Activated CD4-positive, alpha-beta T cell treated with anti-CD3 and anti-CD28 coated beads for 48 hours (primary cell): ENCODE measurements at regions not wholly inside any gene's neighbourhood (a gene's known extent, or its start where the extent isn't known, plus 50 kb on each side); places are given as distances from the start of the nearest gene placed in this dataset.
"Not testable (repeated sequence)": the region's sequence is repeated elsewhere in the genome, so short reads cannot be mapped to it uniquely, and the experiment has no call there.

Source experiments
- DNase-seq: peaks from one replicate; pipeline ENCODE4 v3.0.0-alpha.2; 2020

DNA sequence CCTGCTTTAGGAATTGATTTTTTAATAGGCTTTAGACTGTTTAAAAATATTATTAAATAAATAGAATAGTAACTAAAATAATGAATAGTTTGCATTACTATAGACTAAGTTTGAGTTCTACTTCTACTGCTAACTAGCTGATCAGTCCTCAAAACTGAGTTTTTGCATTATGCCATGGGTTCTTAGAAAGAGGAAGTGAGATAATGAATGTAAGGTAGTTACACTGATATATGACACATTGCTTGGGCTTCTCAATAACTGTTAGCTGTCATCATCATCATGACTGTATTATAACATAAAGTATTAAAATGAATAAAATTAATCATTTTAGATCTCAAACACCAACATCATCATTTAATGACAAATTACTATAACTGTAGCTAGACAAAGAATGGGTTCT, 949.7 kb downstream of the TRHDE start:
- no peak for DNase-seq

DNA sequence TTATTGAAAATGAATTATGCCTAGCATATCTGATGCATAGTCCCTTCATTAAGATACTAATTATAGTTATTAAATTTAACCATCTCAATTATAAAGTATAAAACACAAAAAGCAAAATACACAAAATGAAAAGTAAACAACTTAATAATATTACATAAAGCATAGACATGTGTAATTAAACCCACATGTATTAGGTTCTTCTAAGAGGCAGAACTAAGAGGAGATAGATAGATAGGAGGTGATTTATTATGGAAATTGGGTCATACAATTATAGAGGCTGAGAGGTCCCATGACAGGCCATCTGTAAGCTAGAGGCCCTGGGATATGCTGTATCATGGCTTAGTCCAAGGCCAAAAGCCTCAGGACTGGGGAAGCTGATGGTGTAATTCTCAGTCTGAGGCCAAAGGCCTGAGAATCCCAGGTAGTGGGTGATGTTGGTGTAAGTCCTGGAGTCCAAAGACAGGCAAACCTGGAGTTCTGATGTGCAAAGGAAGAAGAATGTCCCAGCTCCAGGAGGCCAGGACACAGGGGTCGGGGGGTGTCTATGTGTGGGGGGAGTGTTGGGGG, 953.3 kb downstream of the TRHDE start:
- DNase-seq = no peak

DNA sequence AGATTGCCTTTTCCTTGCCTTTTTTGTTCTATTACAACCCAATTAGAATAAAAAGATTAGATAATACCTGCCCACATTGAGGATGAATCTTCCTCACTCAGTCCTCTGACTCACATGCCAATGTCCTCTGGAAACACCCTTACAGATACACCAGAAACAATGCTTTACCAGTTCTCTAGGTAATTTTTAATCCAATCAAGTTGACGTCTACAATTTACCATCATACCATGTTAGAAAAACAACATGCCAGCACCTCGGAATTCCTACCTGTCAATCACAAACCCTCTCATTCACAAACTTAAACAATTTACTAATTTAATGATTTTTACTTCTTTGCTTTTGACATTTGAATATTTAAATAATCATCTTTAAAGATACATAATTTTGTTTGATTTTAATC, 953.8 kb downstream of the TRHDE start:
- no peak for DNase-seq

DNA sequence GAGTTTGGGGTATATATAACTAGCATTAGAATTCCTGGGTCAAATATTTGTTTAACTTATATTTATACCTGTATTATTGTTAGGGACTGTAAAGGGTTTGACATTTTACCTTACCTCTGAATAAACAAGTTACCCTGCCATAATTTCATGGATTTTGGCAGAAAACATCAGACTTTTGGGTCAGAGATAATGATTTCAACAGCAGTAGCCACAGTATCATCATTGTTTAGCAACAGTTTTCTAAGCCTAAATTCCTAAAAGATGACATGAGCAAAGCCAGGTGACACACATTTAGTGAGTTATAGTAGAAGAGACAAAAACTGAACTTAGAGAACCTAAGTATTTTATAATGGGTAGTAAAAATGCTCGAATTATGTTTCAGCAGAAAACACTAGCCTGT, 954.4 kb downstream of the TRHDE start:
- no peak for DNase-seq

DNA sequence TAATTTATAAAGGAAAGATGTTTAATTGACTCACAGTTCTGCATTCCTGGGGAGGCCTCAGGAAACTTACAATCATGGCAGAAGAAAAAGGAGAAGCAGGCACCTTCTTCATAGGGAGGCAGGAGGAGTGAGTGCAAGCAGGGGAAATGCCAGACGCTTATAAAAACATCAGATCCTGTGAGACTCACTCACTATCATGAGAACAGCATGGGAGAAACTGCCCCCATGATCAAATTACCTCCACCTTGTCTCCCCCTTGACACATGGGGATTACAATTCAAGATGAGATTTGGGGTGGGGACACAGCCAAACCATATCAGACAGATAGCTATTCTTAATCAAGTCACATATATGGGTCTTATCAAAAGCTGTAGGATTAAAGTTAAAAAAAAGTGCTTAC, 956.7 kb downstream of the TRHDE start:
- not testable (repeated sequence) for DNase-seq

DNA sequence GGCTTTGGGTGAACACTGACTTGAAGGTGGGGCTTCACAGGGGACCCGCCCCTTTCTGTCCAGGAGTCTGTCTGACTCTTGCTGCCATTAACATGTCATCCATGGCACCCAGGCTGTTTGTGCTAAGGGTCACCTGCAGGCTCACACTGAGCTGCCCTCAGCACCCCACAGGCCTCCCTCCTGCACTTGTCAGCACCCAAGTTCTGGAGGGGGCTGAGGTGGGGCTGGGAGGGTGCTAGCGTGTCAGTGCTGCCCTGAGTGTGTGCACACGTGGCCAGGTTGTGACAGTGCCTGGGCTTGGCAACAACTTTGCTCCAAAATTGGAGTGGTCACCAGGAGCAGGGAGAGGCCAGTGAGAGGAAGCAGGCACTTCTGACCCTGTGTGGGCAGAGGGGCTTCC, 963.2 kb downstream of the TRHDE start:
- DNase-seq = no peak

DNA sequence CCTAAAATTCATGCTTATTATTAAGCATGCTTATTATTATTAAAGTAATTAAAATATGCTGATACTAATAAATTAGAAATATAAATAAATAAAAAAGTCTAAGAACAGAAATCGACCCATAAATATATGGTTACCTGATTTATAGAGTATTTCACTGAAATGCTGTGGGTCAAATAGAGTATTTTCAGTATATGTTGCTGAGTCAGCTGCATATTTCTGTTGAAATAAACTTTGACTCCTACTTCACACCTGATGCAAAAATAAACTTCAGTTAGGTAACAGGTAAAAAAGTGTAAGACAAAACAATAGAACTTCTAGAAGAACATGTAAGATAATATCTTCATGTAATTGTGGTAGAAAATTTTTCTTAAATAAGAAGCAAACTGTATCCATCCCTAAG, 967.9 kb downstream of the TRHDE start:
- no peak for DNase-seq

DNA sequence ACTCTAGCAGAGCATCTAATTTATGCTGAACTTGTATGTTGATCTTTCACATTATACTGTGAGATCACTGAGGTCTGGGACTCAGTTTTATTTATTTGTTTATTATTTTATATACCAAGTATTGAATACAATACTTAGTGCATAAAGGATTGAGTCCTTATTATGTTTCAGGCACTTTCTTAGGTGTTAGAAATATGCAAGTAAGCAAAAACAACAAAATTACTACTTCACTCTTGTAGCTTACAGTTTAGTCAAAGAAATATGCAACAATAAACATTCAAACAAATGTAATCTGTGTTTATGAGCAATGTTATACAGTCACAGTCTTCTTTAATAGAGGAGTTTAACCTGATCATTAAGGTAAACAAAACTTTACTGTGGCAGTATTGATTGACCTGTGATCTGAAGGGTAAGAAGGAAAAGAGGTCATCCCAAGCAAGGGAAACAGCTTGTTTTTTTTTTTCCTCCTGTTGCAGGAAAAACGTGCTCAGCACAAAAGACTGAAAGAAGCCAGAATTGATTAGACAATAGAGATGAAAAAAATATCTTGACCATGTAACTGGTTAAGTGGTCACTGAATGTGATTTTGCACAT, 990.7 kb downstream of the TRHDE start:
- no peak for DNase-seq

DNA sequence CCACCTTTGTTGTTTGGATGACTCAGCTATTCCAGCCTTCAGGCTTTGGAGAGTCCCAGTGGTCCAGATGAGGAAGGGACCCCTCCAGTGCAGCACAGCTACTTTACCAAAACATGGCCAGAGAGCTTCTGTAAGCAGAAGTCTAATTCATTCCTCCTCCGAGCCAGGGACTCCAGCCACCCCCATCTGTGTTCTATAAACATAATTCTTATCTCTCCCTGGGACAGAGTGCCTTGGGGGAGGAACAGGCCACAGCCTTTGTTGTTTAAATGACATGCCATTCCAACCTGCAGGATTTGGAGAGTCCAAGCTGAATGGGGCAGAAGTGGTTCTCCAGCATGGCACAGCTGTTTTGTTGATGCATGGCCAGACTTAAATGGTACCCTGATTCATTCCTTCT, 994.0 kb downstream of the TRHDE start:
- DNase-seq = no peak

DNA sequence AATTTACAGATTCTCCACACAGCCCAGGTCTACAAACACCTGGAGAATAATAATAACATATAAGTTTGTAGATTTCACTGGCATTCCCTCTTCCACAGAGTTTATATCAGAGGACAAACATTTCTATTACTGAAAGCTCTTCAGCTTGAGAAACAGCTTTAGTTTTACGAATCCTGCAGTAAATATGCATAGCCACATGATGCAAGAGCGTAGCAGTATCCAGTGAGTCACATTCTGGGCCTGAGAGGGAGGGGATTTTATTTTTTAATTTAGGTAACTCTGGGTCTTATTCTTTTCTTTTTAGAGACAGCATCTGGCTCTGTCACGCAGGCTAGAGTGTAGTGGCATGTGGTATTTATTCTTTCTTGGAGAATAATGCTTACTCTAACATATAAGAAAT, 1002.8 kb downstream of the TRHDE start:
- DNase-seq = no peak

DNA sequence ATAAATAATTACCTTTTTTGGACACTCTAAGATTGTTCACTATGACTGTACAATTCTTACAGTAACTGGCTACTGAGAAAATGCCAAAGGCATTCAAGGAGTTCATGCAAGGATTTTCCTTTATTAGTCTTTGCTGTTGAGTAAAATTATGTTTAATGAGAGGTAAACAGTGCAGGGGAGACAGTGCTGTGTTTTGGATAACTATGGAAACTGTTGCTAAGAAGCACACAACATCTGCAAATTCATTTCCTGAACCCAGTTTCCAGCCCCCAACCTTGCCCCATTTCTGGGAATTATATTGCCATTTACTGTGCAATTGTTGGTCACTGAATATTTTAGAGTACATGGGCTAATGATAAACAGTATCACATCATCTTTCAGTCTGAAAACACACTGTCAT, 1005.8 kb downstream of the TRHDE start:
- no peak for DNase-seq

DNA sequence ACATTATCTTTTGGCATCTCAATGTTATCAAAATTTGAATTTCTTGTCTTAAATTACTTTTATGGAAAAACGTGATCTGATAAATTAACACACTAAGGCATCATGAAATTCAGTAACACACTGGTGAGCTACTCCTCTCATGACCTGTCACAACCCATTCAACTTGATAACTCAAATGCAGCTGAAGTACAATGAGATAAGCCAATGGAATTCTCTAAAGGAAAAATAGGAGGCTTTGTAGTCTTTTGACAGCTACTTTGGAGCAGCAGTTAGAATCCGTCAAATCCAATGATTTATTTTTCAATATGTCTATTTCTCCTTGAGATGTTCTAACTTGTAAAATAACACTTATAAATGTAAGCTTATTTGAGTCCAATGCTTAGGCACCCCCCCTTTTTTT, 1029.4 kb downstream of the TRHDE start:
- no peak for DNase-seq

DNA sequence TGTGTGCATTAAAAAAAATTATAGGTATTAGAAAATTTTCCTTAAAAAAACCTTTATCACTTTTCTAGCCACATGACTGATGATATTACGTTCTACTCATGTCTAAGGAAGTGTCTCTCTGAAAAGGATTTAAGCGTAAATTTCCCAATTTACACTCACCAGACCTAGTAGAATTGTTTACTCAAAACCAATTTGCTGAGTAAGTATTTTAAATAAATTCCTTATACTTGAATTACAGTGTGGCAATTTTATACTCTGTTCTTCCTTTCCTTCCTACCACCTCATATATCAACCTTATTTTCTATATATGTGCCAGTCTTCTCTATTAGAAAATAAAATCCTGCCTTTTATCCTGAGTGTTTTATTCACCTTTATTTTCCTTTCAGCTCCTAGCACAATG, 1035.1 kb downstream of the TRHDE start:
- no peak for DNase-seq

DNA sequence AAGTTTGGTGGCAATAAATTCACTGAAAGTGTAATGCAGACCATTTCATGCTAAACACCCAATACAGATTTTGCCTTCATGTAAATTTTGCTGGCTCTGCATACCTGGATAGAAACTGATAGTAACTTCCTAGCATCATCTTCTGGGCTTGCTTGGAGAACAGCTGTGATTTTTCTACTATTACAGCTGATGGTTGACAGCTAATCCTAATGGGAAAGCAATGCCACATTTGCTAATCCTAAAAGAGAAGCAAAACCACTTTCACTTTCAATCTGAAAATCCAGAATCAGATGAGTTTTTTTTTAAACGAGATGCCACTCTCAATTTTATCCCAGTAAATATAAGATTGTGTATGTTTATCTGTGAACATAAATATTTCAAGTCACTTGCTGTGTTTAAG, 1035.9 kb downstream of the TRHDE start:
- DNase-seq = no peak

DNA sequence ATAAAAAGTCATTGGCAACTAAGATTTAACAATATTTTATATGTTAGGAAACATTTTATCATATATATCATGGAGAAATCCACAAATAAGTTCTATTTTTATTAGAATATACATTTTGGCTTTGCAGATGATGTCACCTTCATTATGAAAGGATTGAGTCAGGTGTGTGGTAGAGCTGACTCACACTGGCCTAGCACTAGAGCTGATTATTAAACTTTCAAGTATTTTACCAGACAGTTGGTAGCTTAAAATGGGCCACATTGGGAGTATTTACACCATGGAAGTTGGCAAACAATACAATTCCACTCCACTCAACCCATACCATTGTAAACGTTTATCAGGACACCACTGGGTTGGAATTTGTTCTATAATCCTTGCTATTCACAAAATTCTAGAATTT, 1036.6 kb downstream of the TRHDE start:
- no peak for DNase-seq

DNA sequence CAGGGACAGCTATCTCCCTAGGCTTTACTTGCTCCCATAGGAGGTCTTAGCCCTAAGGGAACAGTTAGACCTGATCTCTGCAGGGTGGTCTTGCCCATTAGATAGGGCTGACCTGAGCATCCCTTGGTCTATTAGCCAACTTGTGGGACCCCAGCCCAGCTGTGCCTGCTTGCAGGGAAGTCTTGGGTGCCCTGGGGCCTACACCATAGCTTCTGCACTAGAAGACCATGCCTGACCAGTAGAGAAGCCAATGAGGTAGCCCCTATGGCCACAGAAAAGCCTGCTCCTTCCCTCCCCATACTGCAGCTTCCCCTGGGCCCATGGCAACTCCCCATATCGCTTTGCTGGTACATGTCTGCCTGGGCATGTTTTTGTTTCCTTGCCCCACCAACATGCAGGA, 1049.1 kb downstream of the TRHDE start:
- DNase-seq = no peak

DNA sequence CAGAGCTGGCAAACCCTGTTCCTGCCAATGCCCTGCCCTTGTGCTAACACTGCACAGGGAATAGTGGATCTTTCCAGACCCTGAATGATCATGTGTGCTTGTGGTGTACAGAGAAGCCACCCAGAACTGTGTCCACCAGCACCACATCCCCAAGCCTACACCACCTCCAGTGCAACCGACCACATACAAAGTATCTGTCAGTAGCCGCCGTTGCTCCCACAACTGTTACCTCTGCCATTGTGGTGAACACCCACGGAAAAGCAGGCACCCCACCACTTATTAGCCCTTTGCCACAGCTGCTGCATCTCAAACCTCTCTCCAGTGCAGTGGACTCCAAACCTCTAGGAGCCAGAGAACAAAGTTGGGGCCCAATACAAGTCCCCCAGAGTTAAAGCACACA, 1049.6 kb downstream of the TRHDE start:
- DNase-seq = no peak

DNA sequence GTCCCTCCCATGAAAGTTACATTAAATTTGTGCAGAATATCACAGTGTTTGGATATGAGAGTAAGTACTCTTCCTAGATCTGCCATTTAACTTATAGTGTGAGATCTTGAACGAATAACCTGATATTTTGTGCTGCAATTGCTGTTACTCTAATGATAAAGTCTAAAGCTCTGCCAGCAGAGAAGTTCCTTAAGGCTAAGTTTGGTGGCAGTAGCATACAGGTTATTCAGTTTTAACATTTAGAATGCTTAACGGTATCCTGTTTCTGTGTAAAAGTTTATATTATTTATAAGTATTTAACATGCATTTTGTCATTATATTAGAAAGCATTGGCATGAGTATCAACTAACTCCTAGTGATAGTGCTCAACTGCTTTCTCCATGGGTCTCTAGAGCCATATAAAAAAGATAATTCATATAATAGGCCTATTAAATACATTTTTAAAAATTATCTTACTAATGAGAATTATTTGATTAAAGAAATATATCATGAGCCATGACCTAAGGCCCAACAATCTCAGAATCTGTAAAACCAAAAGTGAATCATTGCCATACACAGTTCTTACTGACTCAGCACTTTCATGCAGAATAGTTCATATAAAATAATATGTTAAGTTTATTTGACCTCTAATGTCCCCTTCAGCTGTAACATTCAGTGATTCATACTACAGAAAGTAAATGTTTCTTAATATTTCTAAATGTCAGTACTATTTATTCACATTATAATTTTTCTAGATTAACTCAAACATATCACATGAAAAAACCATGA, 1058.6 kb downstream of the TRHDE start:
- DNase-seq = no peak

DNA sequence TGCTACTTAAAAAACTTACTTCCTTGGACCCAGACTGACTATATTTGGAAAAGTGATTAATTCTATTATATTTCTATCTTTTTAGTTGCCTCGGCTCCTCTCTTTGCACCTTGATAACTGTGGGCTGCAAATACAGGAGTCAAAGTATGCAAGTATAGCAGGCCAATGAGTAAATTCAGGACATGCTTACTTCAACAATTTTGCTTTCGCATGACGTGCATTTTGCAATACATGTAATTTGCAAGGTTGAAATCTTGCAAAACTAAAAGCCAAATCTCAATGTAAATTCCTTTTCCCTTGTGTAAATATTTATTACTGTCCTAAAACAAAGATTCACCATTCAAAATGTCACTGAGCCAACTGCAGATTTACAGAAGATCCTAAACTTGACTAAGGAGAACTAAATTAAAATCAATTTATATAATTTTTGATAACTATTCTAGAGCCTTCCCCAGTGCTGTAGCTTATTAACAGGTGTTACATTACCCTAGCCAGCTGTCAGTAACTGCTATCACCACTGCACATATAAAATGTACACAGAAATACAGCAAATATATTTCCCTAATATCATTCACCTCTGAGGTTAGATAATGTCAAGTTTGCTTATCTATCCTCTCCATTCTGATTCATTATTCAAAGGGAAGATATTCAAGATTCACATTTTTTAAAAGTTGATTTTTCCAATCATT, 1069.5 kb downstream of the TRHDE start:
- DNase-seq = no peak

DNA sequence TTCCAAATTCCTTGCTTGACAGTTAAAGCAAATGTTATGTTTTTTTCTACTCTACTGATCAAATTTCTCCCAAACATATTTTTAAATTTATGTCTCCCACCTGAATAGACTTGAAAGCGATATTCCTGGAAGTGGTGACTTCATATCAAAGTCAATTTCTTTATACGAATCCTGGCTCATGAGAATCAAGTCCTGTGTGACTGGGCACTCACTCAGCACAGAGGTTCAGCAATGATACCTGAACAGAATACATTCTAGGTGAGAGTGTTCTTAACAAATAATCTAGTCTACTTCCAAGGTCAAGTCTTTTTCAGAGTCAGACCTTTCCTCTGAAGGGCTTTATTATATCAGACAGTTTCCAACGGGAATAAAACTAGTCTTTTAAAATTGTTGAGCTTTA, 1070.6 kb downstream of the TRHDE start:
- no peak for DNase-seq

DNA sequence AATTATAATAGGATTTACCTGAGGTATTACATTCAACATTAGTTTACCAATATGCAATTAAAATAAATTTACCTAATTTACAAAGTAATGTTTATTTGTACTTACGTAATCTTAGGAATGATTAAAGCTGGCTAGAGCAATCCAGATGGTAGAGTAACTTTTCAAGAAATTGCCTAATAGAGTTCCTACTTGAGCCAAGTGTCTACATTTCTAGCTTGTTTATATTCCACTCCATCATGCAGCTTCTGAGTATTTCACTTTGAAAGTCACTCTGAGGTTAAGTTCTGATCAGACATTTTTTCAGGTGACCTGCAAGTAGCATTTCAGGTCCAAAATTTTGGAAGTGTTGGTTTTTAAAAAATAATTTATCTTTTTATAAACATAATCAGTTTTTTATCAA, 1080.7 kb downstream of the TRHDE start:
- DNase-seq = no peak

DNA sequence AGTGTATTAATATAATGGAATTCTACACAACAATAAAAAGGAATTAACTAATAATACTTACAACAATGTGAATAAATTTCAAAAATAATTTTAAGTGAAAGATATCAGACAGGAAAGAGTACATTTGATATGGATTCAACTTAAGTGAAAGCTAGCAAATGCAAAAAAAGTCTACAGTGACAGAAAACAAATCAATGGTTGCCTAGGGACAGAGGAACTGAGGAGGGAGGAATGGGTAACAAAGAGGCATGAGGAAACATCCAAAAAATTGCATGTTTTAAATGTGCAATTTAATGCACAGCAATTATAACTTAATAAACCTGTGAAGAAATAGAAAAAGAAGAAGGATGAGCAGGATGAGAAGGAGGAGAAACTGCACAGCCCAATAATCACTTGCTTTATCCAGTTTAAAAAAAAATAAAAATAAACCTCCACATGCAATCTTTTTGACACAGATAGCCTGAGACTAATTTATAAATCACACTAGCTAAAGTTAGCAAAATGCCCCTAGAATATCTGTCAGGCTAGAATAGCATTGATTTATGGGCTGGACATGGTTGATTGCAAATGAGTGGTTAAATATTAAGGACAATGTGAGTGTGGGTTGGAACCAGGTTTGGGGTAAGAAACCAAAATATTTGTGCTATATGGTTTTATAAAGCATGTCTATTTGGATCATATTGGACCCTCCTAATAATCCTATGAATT, 1089.1 kb downstream of the TRHDE start:
- no peak for DNase-seq

DNA sequence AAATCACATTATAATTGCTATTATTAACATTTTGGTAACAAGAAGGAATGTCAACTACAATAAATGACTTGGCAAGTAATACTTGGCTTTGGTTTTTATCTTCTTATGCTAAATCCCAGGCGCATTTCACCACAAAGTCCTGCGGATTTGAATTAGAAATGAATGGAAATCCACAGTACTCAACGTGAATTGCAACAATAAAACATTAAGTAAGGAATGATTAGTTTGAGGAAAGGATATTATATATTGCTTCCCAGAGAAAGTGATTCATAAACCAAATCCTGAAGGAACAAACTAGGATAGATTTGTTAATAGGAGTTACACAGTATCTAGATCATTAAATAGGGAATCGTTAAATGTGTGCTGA, 1089.7 kb downstream of the TRHDE start:
- DNase-seq = no peak

DNA sequence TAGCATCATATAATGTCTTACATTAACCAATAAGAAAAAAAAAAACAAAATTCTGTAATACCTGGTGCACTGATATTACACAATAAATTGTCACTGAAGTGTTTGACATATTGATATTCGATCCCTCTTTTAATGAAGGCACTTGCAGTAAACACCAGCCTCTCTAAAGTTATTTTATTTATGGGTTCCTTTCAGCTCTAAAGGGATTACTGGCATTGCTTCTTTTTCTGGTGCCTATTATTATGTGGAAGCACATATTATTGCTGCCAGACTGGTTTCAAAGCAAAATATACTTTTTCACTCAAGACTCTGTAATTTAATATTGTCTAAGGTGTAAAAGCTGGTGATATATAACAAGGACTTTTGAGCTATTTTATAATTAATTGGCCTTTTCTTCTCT, 1090.5 kb downstream of the TRHDE start:
- no peak for DNase-seq
